ENCODE measurements at regions not wholly inside any gene's neighbourhood (a gene's known extent, or its start where the extent isn't known, plus 50 kb on each side); places are given as distances from the start of the nearest gene placed in this dataset.

GRCh38 chr18:38481576-38481975 lies 916.0 kb upstream of the CELF4 start:
- H3K56ac ChIP-seq (replicated peaks; ENCODE audit: insufficient read length, low read depth, low read length), result no peak overlapping the region
- H2BK120ac ChIP-seq (replicated peaks; ENCODE audit: low read depth, low read length), result no peak overlapping the region
- FAIRE-seq, result no peak

More at GRCh38 chr18:38481576-38481975, 916.0 kb upstream of the CELF4 start:
- Histone ChIP-seq H2AK5ac (ENCODE audit: low read depth, low read length) (no peak overlapping the region), H4K20me1 (replicated peaks in 1 of 2; ENCODE audit: control insufficient read depth in 1 of 2, insufficient read depth in 2 of 2, low read length in 2 of 2) (no peaks in the 10 kb centered on the region), H3K4me1 (replicated peaks in 1 of 4; ENCODE audit: control insufficient read depth in 3 of 4, insufficient read depth in 4 of 4, low read length in 3 of 4) (no peaks in the 10 kb centered on the region), H3K23ac (ENCODE audit: insufficient read length) (no peak overlapping the region), H3K18ac (ENCODE audit: extremely low read depth, low read length) (no peak overlapping the region), H3K27me3 (replicated peaks in 1 of 4; ENCODE audit: control insufficient read depth in 3 of 4, extremely low read depth in 1 of 4, insufficient read depth in 3 of 4, low read length in 3 of 4) (no peaks in the 10 kb centered on the region), H2BK20ac (ENCODE audit: low read length) (no peak overlapping the region), H3K9me3 (ENCODE audit: insufficient read depth in 2 of 2, low read depth in 1 of 2, low read length in 1 of 2) (peaks cover 3 to 4% of the 10 kb centered on the region in 2 experiments; a peak in 1 of 4 replicates), H2AFZ (ENCODE audit: low read length) (no peak overlapping the region), H3K79me2 (ENCODE audit: control insufficient read depth in 1 of 2, insufficient read depth in 2 of 2, low read length in 2 of 2) (no peaks in the 10 kb centered on the region), H4K91ac (replicated peaks; ENCODE audit: insufficient read length, low read length) (no peak overlapping the region), H4K5ac (ENCODE audit: insufficient read length, low read depth, low read length) (no peak overlapping the region), H3K27ac (ENCODE audit: low read depth, low read length) (no peak overlapping the region), H3K79me1 (ENCODE audit: low read depth, low read length) (no peaks in the 10 kb centered on the region), H2BK15ac (ENCODE audit: low read length) (no peak overlapping the region), H2BK12ac (ENCODE audit: low read depth, low read length) (no peak overlapping the region), H2BK5ac (ENCODE audit: low read depth, low read length) (no peak overlapping the region), H3K14ac (ENCODE audit: insufficient read length) (no peak overlapping the region), H4K8ac (ENCODE audit: extremely low read depth, insufficient read depth, low read length) (no peak overlapping the region), H3K4ac (replicated peaks; ENCODE audit: insufficient read length, low read depth, low read length) (no peak overlapping the region), H3K4me2 (ENCODE audit: insufficient read depth in 1 of 2, low read depth in 2 of 2, low read length in 2 of 2) (no peak overlapping the region), H3K9ac (replicated peaks in 1 of 4; ENCODE audit: extremely low read depth in 1 of 4, low read depth in 3 of 4, low read length in 3 of 4) (no peak overlapping the region), H3K36me3 (ENCODE audit: control insufficient read depth in 2 of 4, insufficient read depth in 4 of 4, low read length in 3 of 4) (no peaks in the 10 kb centered on the region), H3K23me2 (ENCODE audit: low read depth, low read length) (no peaks in the 10 kb centered on the region), H3K4me3 (ENCODE audit: extremely low read depth in 1 of 4, insufficient read depth in 2 of 4, low read depth in 3 of 4, low read length in 4 of 4) (no peak overlapping the region)
- POLR2A ChIA-PET (ENCODE audit: partially characterized antibody), result interaction anchor here (0.6 kb wide), 1 partner anchor 9 kb away, joined by 4 read pairs; no protein-coding TSS in a partner anchor
- CTCF ChIA-PET (ENCODE audit: partially characterized antibody), result interaction anchor here (0.6 kb wide), 1 partner anchor 115 kb away, joined by 3 read pairs; no protein-coding TSS in a partner anchor
- TF ChIP-seq SP4 (IDR thresholded peaks at IDR 0.05; ENCODE audit: low read length) (no peak), SP2 (IDR thresholded peaks at IDR 0.05; ENCODE audit: low read length) (no peak), ATF2 (IDR thresholded peaks at IDR 0.05; ENCODE audit: low read length) (no peak), TAF1 (IDR thresholded peaks at IDR 0.05; ENCODE audit: low read depth, low read length) (no peak), MAFK (IDR thresholded peaks at IDR 0.05; ENCODE audit: low read depth, low read length) (no peak), SIN3A (conservative IDR thresholded peaks at IDR 0.05 in 1 of 2, IDR thresholded peaks at IDR 0.05 in 1 of 2; ENCODE audit: low read depth in 1 of 2, low read length in 2 of 2) (no peak), ATF3 (IDR thresholded peaks at IDR 0.05; ENCODE audit: insufficient read depth, low read depth, low read length) (no peak), RFX5 (IDR thresholded peaks at IDR 0.05; ENCODE audit: borderline replicate concordance, low read depth, low read length) (no peak), RXRA (IDR thresholded peaks at IDR 0.05; ENCODE audit: insufficient read depth, low read depth, low read length) (no peak), SIRT6 (IDR thresholded peaks at IDR 0.05; ENCODE audit: low read length) (no peak)
- no peak for DNase-seq (ENCODE audit: low read depth in 1 of 2, low spot score in 2 of 2)
- WGBS, 2 experiments (ENCODE audit: extremely low coverage in 1 of 2, insufficient coverage in 1 of 2, insufficient read length in 1 of 2, insufficient replicate concordance in 2 of 2, low coverage in 1 of 2, low lambda C conversion rate in 2 of 2, missing lambda C conversion rate in 1 of 2), result 83% methylated on average over 5 of the region's 5 CpGs; no CpG with 5 or more reads in 1 of the 2 experiments

Data from H1 (cell line).